ENCODE measurements at regions not wholly inside any gene's neighbourhood (a gene's known extent, or its start where the extent isn't known, plus 50 kb on each side); places are given as distances from the start of the nearest gene placed in this dataset.

- TF ChIP-seq ZNF532 (CRISPR knock-in tag; IDR thresholded peaks at IDR 0.05; ENCODE audit: borderline replicate concordance) (no peak), TEAD1 (CRISPR knock-in tag; IDR thresholded peaks at IDR 0.05) (no peak), IRF1 (CRISPR knock-in tag; IDR thresholded peaks at IDR 0.05) (no peak), CREB1 (CRISPR knock-in tag; IDR thresholded peaks at IDR 0.05) (no peak), ZNF219 (CRISPR knock-in tag; IDR thresholded peaks at IDR 0.05; ENCODE audit: borderline replicate concordance) (no peak), HMGXB4 (CRISPR knock-in tag; IDR thresholded peaks at IDR 0.05) (no peak)
These were observed 95.7 kb upstream of the DRD2 start (continued) for GRCh38 chr11:113570906-113571305.

- Mint-ChIP-seq H3K4me3 (no peak overlapping the region), H3K27ac (no peak overlapping the region), H3K36me3 (no peaks in the 10 kb centered on the region), H3K9me3 (no peaks in the 10 kb centered on the region), H3K4me1 (peaks cover 25% of the 10 kb centered on the region), H3K27me3 (ENCODE audit: low read depth) (no peaks in the 10 kb centered on the region)
- DNase-seq (ENCODE audit: low spot score) (no peak), ATAC-seq (no peak)
- CTCF ChIA-PET: interaction anchor here (0.7 to 1.2 kb wide), 2 partner anchors 15 to 161 kb away, joined by 3 to 6 read pairs; no protein-coding TSS in a partner anchor
- POLR2A ChIA-PET: no interaction called here
- no peak for TF ChIP-seq NFATC4 (CRISPR knock-in tag; IDR thresholded peaks at IDR 0.05)
- no peak for TF ChIP-seq PRDM15 (CRISPR knock-in tag; IDR thresholded peaks at IDR 0.05)
- no peak for TF ChIP-seq ATF3 (CRISPR knock-in tag; conservative IDR thresholded peaks at IDR 0.05)
- TF ChIP-seq ZNF121 (CRISPR knock-in tag; IDR thresholded peaks at IDR 0.05): no peak
- TF ChIP-seq CREB1 (CRISPR knock-in tag; IDR thresholded peaks at IDR 0.05): no peak
- TF ChIP-seq USF2 (CRISPR knock-in tag; IDR thresholded peaks at IDR 0.05): no peak
- no peak for TF ChIP-seq FOXJ3 (CRISPR knock-in tag; IDR thresholded peaks at IDR 0.05; ENCODE audit: borderline replicate concordance)
- TF ChIP-seq ZNF512 (CRISPR knock-in tag; IDR thresholded peaks at IDR 0.05; ENCODE audit: borderline replicate concordance): no peak
- TF ChIP-seq PREB (CRISPR knock-in tag; IDR thresholded peaks at IDR 0.05; ENCODE audit: borderline replicate concordance): no peak
- no peak for TF ChIP-seq OVOL2 (CRISPR knock-in tag; IDR thresholded peaks at IDR 0.05; ENCODE audit: borderline replicate concordance)
- no peak for TF ChIP-seq GABPB1 (CRISPR knock-in tag; IDR thresholded peaks at IDR 0.05)
- TF ChIP-seq ATF2 (CRISPR knock-in tag; IDR thresholded peaks at IDR 0.05; ENCODE audit: borderline replicate concordance, low read depth): no peak
- no peak for TF ChIP-seq NFE2L1 (CRISPR knock-in tag; IDR thresholded peaks at IDR 0.05)
- no peak for TF ChIP-seq GRHL2 (CRISPR knock-in tag; IDR thresholded peaks at IDR 0.05; ENCODE audit: insufficient replicate concordance, severe bottlenecking)
- no peak for TF ChIP-seq MAX (CRISPR knock-in tag; IDR thresholded peaks at IDR 0.05)
These were observed 94.2 kb upstream of the DRD2 start for GRCh38 chr11:113569391-113569790.
